Right lobe of liver (tissue), 4 donors: ENCODE measurements at regions not wholly inside any gene's neighbourhood (a gene's known extent, or its start where the extent isn't known, plus 50 kb on each side); places are given as distances from the start of the nearest gene placed in this dataset.

Experiments used
- POLR2A ChIP-seq: fragments of 450-650 bp; IDR thresholded peaks from one replicate; pipeline ENCODE4 v1.6.1; 2017; ENCODE audit warnings: antibody characterized with exemption, mild to moderate bottlenecking
- TF ChIP-seq, protein P1 (sequence below), 4 donors: fragments of 200-600 bp in 3 of 4; fragments of 450-650 bp in 1 of 4; IDR thresholded peaks; one replicate each; pipeline versions ENCODE4 v1.5.1 to v1.8.0; 2016 to 2022; ENCODE audit warnings: antibody characterized with exemption in 4 of 4, mild to moderate bottlenecking in 2 of 4
- donor health status: DM: no; HTN: no; CAD: no.
- donor health status: DM: no; HTN: no; CAD: no.
- donor health status: DM: no; HTN: yes; CAD: no.

GRCh38 chr4:182082910-182083309 lies 160.3 kb upstream of the TENM3 start:
- TF ChIP-seq, protein P1, sequence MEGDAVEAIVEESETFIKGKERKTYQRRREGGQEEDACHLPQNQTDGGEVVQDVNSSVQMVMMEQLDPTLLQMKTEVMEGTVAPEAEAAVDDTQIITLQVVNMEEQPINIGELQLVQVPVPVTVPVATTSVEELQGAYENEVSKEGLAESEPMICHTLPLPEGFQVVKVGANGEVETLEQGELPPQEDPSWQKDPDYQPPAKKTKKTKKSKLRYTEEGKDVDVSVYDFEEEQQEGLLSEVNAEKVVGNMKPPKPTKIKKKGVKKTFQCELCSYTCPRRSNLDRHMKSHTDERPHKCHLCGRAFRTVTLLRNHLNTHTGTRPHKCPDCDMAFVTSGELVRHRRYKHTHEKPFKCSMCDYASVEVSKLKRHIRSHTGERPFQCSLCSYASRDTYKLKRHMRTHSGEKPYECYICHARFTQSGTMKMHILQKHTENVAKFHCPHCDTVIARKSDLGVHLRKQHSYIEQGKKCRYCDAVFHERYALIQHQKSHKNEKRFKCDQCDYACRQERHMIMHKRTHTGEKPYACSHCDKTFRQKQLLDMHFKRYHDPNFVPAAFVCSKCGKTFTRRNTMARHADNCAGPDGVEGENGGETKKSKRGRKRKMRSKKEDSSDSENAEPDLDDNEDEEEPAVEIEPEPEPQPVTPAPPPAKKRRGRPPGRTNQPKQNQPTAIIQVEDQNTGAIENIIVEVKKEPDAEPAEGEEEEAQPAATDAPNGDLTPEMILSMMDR (IDR thresholded peaks at IDR 0.05): no peak
- no peak for TF ChIP-seq POLR2A
